HepG2 (cell line): ENCODE measurements at regions not wholly inside any gene's neighbourhood (a gene's known extent, or its start where the extent isn't known, plus 50 kb on each side); places are given as distances from the start of the nearest gene placed in this dataset.

Experiments
- ATAC-seq: fragments of 200-7000 bp; cut with Tn5 transposase; 3 replicates; pipeline ENCODE4 v1.9.1; 2020; ENCODE audit warnings: mild to moderate bottlenecking, moderate library complexity
- BruUV-seq: library from RNA; stranded (reverse); fragments of 400-500 nt; replicated peaks from 2 replicates; lab custom pipeline; 2021; lab: Mats Ljungman, UMichigan
- CTCF ChIA-PET: fragments of 300-600 bp; formaldehyde crosslinking; extraction: SDS; loops from one replicate; lab custom pipeline; 2021; ENCODE audit warnings: low total read pairs, inconsistent platforms, low intra/inter-chr PET ratio; lab: Yijun Ruan, JAX
- POLR2A ChIA-PET: fragments of 350-600 bp; sonication (Branson Sonifier 250); formaldehyde crosslinking; loops from one replicate; lab custom pipeline; 2020; ENCODE audit warnings: antibody characterized with exemption, inconsistent platforms; lab: Yijun Ruan, JAX
- DNase-seq: peaks from one replicate; pipeline ENCODE4 v3.0.0-alpha.2; 2015; ENCODE audit warnings: low spot score
- FAIRE-seq: peaks from 3 replicates; lab custom pipeline; 2011; peaks lifted over from hg19 to GRCh38; lab: Jason Lieb, UNC
- H2AFZ ChIP-seq: one replicate; pipeline ENCODE4 v1.6.1; 2011; ENCODE audit warnings: low read length, inconsistent platforms
- H3K27ac ChIP-seq: fragments of 300-600 bp; 3 replicates; pipeline ENCODE4 v1.8.0; 2011; ENCODE audit warnings: mixed run types, mild to moderate bottlenecking, mixed read lengths, low read length, inconsistent platforms; ENCODE audit not compliant: insufficient read depth; ENCODE audit errors: extremely low read length
- H3K27me3 ChIP-seq, 2 experiments: fragments of 200-600 bp in 1 of 2; 2 replicates in 1 of 2; 3 replicates in 1 of 2; pipeline versions ENCODE4 v1.6.0 to v1.8.0; 2011; ENCODE audit warnings: low read length in 2 of 2, mild to moderate bottlenecking in 2 of 2, moderate library complexity in 2 of 2, inconsistent platforms in 1 of 2; ENCODE audit not compliant: insufficient read depth in 2 of 2, control insufficient read depth in 1 of 2
- H3K36me3 ChIP-seq, 2 experiments: fragments of 200-600 bp in 1 of 2; replicated peaks in 1 of 2; 2 replicates in 1 of 2; 3 replicates in 1 of 2; pipeline versions ENCODE4 v1.5.1 to v1.8.0; 2011; ENCODE audit warnings: low read length in 2 of 2, inconsistent platforms in 1 of 2; ENCODE audit not compliant: insufficient read depth in 2 of 2, control insufficient read depth in 1 of 2
- H3K4me1 ChIP-seq: 2 replicates; pipeline ENCODE4 v1.5.1; 2012; ENCODE audit warnings: low read length, inconsistent platforms; ENCODE audit not compliant: insufficient read depth
- H3K4me2 ChIP-seq: 2 replicates; pipeline ENCODE4 v1.6.0; 2011; ENCODE audit warnings: low read depth, low read length, inconsistent platforms
- H3K4me3 ChIP-seq, 3 experiments: fragments of 200-600 bp in 1 of 3; sonication (generic), shearing (Covaris generic) in 1 of 3; replicated peaks in 1 of 3; 2 replicates each; pipeline ENCODE4 v1.5.1; 2011 to 2016; ENCODE audit warnings: low read length in 3 of 3, inconsistent platforms in 2 of 3, low read depth in 2 of 3, mild to moderate bottlenecking in 2 of 3, control low read depth in 1 of 3, mixed read lengths in 1 of 3; ENCODE audit not compliant: insufficient read depth in 1 of 3
- H3K79me2 ChIP-seq: one replicate; pipeline ENCODE4 v1.6.1; 2011; ENCODE audit warnings: low read length, inconsistent platforms; ENCODE audit not compliant: insufficient read depth
- H3K9ac ChIP-seq: 2 replicates; pipeline ENCODE4 v1.6.0; 2011; ENCODE audit warnings: mild to moderate bottlenecking, low read depth, low read length, inconsistent platforms; ENCODE audit not compliant: insufficient read depth
- H3K9me3 ChIP-seq: 2 replicates; pipeline ENCODE4 v1.5.1; 2012; ENCODE audit warnings: mild to moderate bottlenecking, low read length
- H4K20me1 ChIP-seq: 2 replicates; pipeline ENCODE4 v1.6.0; 2011; ENCODE audit warnings: inconsistent platforms, mild to moderate bottlenecking, low read length, moderate library complexity; ENCODE audit not compliant: insufficient read depth
- BCLAF1 ChIP-seq: fragments of 450-650 bp; IDR thresholded peaks from 2 replicates; pipeline ENCODE4 v1.6.1; 2017; ENCODE audit warnings: mild to moderate bottlenecking
- CERS6 ChIP-seq: sonication (generic); formaldehyde crosslinking; IDR thresholded peaks from 2 replicates; pipeline ENCODE4 v1.5.0; 2020; ENCODE audit warnings: missing genetic modification reagents
- HNRNPL ChIP-seq: fragments of 200-400 bp; formaldehyde crosslinking; IDR thresholded peaks from 2 replicates; pipeline ENCODE4 v1.6.1; 2017; ENCODE audit warnings: mild to moderate bottlenecking, low read depth, low read length
- KLF15 ChIP-seq: sonication (generic); formaldehyde crosslinking; IDR thresholded peaks from 2 replicates; pipeline ENCODE4 v1.8.1; 2023; ENCODE audit warnings: borderline replicate concordance, mild to moderate bottlenecking, inconsistent platforms, missing genetic modification reagents, mixed read lengths
- KMT2A ChIP-seq: sonication (generic); formaldehyde crosslinking; IDR thresholded peaks from 2 replicates; pipeline ENCODE4 v1.4.0; 2020; ENCODE audit warnings: missing genetic modification reagents
- LCORL ChIP-seq, 2 experiments: fragments of 450-650 bp in 1 of 2; sonication (generic) in 1 of 2; formaldehyde crosslinking in 1 of 2; IDR thresholded peaks; 2 replicates each; pipeline versions ENCODE4 v1.5.0 to v1.6.1; 2017 to 2020; ENCODE audit warnings: antibody characterized with exemption in 1 of 2, missing genetic modification reagents in 1 of 2
- MAX ChIP-seq: IDR thresholded peaks from 2 replicates; pipeline ENCODE4 v1.6.1; 2012; ENCODE audit warnings: inconsistent platforms
- MIXL1 ChIP-seq: IDR thresholded peaks from 2 replicates; pipeline ENCODE4 v1.6.1; 2016
- POGZ ChIP-seq: sonication (generic); formaldehyde crosslinking; IDR thresholded peaks from 2 replicates; pipeline ENCODE4 v1.4.0; 2020; ENCODE audit warnings: mild to moderate bottlenecking, missing genetic modification reagents
- RFXAP ChIP-seq: sonication (generic); formaldehyde crosslinking; IDR thresholded peaks from 2 replicates; pipeline ENCODE4 v1.4.0; 2020; ENCODE audit warnings: missing genetic modification reagents, borderline replicate concordance
- ZNF235 ChIP-seq: sonication (generic); formaldehyde crosslinking; IDR thresholded peaks from 2 replicates; pipeline ENCODE4 v1.8.1; 2023; ENCODE audit warnings: mild to moderate bottlenecking, missing genetic modification reagents, borderline replicate concordance
- ZNF678 ChIP-seq: sonication (generic); formaldehyde crosslinking; IDR thresholded peaks from 2 replicates; pipeline ENCODE4 v1.4.0; 2020; ENCODE audit warnings: mild to moderate bottlenecking, missing genetic modification reagents
- ZSCAN20 ChIP-seq: sonication (generic); formaldehyde crosslinking; IDR thresholded peaks from 2 replicates; pipeline ENCODE4 v1.4.0; 2020; ENCODE audit warnings: missing genetic modification reagents, mild to moderate bottlenecking, borderline replicate concordance
- ZSCAN22 ChIP-seq: sonication (generic); formaldehyde crosslinking; IDR thresholded peaks from 2 replicates; pipeline ENCODE4 v1.4.0; 2020; ENCODE audit warnings: mild to moderate bottlenecking, missing genetic modification reagents
- WGBS: methylation state at CpG from one replicate; pipeline ENCODE4 v1.1.6; 2017; ENCODE audit warnings: low lambda C conversion rate; 5-methylcytosine and 5-hydroxymethylcytosine counted together
- in situ Hi-C: cut with HindIII; loops from 2 replicates; pipeline ENCODE4 v1.10.0; 2017; ENCODE audit warnings: low pct_unique_long_range_greater_than_20kb; ENCODE audit not compliant: extremely low pct_ligation_motif_present
- intact Hi-C: fragments of 100-400 bp; cut with micrococcal nuclease; formaldehyde crosslinking; loops from one replicate; pipeline ENCODE4 v1.10.0; 2022; ENCODE audit not compliant: unreplicated experiment

GRCh38 chr6:20313051-20313450 is 88.6 kb upstream of the E2F3 start:
- no peak for FAIRE-seq
- no peak for ATAC-seq
- H3K4me2 ChIP-seq = no peak overlapping the region
- intact Hi-C loops = no loop called here
- H3K79me2 ChIP-seq = no peaks in the 10 kb centered on the region
- BruUV-seq = no TSS peak
- CTCF ChIA-PET = no interaction called here
- no peak overlapping the region for H2AFZ ChIP-seq
- no peak overlapping the region for H3K9ac ChIP-seq
- WGBS = 3% methylated on average over 3 of the region's 3 CpGs
- no peaks in the 10 kb centered on the region for H3K36me3 ChIP-seq
- no peak for TF ChIP-seq MAX
- no peak for TF ChIP-seq ZNF235 (CRISPR knock-in tag)
- TF ChIP-seq RFXAP (CRISPR knock-in tag) = no peak
- no peak for TF ChIP-seq BCLAF1
- TF ChIP-seq ZSCAN22 (CRISPR knock-in tag) = no peak
- no peak for TF ChIP-seq ZSCAN20 (CRISPR knock-in tag)
- no peak for TF ChIP-seq KMT2A
- TF ChIP-seq LCORL (IDR thresholded peaks at IDR 0.05) = no peak
- no peak for TF ChIP-seq LCORL (CRISPR knock-in tag; IDR thresholded peaks at IDR 0.05)
- no peak for TF ChIP-seq ZNF678
- no peak for TF ChIP-seq HNRNPL
- TF ChIP-seq MIXL1 = no peak
- no peak for TF ChIP-seq KLF15 (CRISPR knock-in tag)
- TF ChIP-seq CERS6 (CRISPR knock-in tag) = no peak
- TF ChIP-seq POGZ (CRISPR knock-in tag) = no peak
- TF ChIP-seq, all 625 proteins: peak for 0
- no peaks in the 10 kb centered on the region for H3K4me1 ChIP-seq
- no peaks in the 10 kb centered on the region for H3K9me3 ChIP-seq
- no peaks in the 10 kb centered on the region for H4K20me1 ChIP-seq
- in situ Hi-C loops = no loop called here
- POLR2A ChIA-PET = no interaction called here
- H3K4me3 ChIP-seq = no peak overlapping the region
- H3K27ac ChIP-seq = no peak overlapping the region
- DNase-seq = no peak
- H3K27me3 ChIP-seq = no peaks in the 10 kb centered on the region; a peak in 1 of 5 replicates
